22Rv1 (cell line): ENCODE measurements at regions not wholly inside any gene's neighbourhood (a gene's known extent, or its start where the extent isn't known, plus 50 kb on each side); places are given as distances from the start of the nearest gene placed in this dataset.

Experiments
- ZFX ChIP-seq: fragments of 450-650 bp; IDR thresholded peaks from 2 replicates; pipeline ENCODE4 v1.6.1; 2017; ENCODE audit warnings: antibody characterized with exemption, borderline replicate concordance
- TF ChIP-seq, protein P1 (sequence below): fragments of 450-650 bp; IDR thresholded peaks from 2 replicates; pipeline ENCODE4 v1.5.1; 2017; ENCODE audit warnings: mild to moderate bottlenecking

DNA sequence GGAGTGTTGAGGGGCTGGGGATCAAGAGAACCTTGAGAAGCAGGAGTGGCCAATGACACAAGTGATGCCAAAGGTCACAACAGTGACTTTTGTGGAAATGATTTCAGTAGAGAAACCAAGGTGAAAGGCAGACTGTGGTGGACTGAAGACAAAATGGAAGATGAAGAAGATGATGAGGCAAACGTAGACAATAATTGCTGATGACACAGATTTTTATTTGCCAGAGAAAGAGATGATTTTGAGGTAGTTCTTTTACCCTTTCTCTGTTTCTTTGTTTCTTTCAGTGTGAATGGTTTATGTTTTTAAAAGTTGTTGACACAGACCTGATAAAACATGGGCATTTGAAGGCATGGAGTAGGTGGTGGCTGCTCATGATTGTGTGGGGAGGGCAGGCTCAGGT lies 121.0 kb upstream of the ARGLU1 start:
- TF ChIP-seq, protein P1, sequence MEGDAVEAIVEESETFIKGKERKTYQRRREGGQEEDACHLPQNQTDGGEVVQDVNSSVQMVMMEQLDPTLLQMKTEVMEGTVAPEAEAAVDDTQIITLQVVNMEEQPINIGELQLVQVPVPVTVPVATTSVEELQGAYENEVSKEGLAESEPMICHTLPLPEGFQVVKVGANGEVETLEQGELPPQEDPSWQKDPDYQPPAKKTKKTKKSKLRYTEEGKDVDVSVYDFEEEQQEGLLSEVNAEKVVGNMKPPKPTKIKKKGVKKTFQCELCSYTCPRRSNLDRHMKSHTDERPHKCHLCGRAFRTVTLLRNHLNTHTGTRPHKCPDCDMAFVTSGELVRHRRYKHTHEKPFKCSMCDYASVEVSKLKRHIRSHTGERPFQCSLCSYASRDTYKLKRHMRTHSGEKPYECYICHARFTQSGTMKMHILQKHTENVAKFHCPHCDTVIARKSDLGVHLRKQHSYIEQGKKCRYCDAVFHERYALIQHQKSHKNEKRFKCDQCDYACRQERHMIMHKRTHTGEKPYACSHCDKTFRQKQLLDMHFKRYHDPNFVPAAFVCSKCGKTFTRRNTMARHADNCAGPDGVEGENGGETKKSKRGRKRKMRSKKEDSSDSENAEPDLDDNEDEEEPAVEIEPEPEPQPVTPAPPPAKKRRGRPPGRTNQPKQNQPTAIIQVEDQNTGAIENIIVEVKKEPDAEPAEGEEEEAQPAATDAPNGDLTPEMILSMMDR = no peak
- TF ChIP-seq ZFX = no peak
